ENCODE measurements at regions not wholly inside any gene's neighbourhood (a gene's known extent, or its start where the extent isn't known, plus 50 kb on each side); places are given as distances from the start of the nearest gene placed in this dataset.

- Mint-ChIP-seq H3K4me1 (ENCODE audit: low read depth) (no peaks in the 10 kb centered on the region), H3K36me3 (no peaks in the 10 kb centered on the region), H3K4me3 (no peak overlapping the region), H3K27ac (no peak overlapping the region), H3K9me3 (no peaks in the 10 kb centered on the region), H3K27me3 (peaks cover 8% of the 10 kb centered on the region)
- CTCF ChIA-PET: interaction anchor here (2.1 kb wide), 1 partner anchor 295 kb away, joined by 6 read pairs; no protein-coding TSS in a partner anchor
- POLR2A ChIA-PET: no interaction called here
- DNase-seq: no peak
- intact Hi-C loops (cut with micrococcal nuclease): loop anchor here (10.0 kb wide), 1 partner anchor 175 kb away; the partner anchor contains the start of gene AKAP5
Measured at GRCh38 chr14:64639340-64639821, 64.8 kb upstream of the PLEKHG3 start.

- POLR2A ChIA-PET: no interaction called here
- CTCF ChIA-PET: interaction anchor here (0.6 to 2.1 kb wide), 2 partner anchors 297 to 299 kb away, joined by 3 to 6 read pairs; no protein-coding TSS in a partner anchor
- intact Hi-C loops (cut with micrococcal nuclease): no loop called here
- DNase-seq: no peak
- H3K27ac Mint-ChIP-seq: no peak overlapping the region
- H3K9me3 Mint-ChIP-seq: no peaks in the 10 kb centered on the region
- H3K36me3 Mint-ChIP-seq: no peaks in the 10 kb centered on the region
- H3K4me3 Mint-ChIP-seq: no peak overlapping the region
- H3K27me3 Mint-ChIP-seq: peaks cover 9% of the 10 kb centered on the region
- no peaks in the 10 kb centered on the region for H3K4me1 Mint-ChIP-seq (ENCODE audit: low read depth)
Measured at GRCh38 chr14:64640839-64641238, 63.4 kb upstream of the PLEKHG3 start.

GRCh38 chr14:64641760-64642159, 62.5 kb upstream of the PLEKHG3 start:
- peaks cover 9% of the 10 kb centered on the region for H3K27me3 Mint-ChIP-seq
- DNase-seq: no peak
- no peak overlapping the region for H3K4me3 Mint-ChIP-seq
- POLR2A ChIA-PET: no interaction called here
- CTCF ChIA-PET: no interaction called here
- no peaks in the 10 kb centered on the region for H3K36me3 Mint-ChIP-seq
- no peaks in the 10 kb centered on the region for H3K4me1 Mint-ChIP-seq (ENCODE audit: low read depth)
- intact Hi-C loops (cut with micrococcal nuclease): no loop called here
- no peak overlapping the region for H3K27ac Mint-ChIP-seq
- no peaks in the 10 kb centered on the region for H3K9me3 Mint-ChIP-seq

GRCh38 chr14:64643709-64644108, 60.5 kb upstream of the PLEKHG3 start:
- ChIA-PET CTCF (interaction anchor here (0.6 kb wide), 1 partner anchor 165 kb away, joined by 3 read pairs; no protein-coding TSS in a partner anchor), POLR2A (no interaction called here)
- H3K9me3 Mint-ChIP-seq: no peaks in the 10 kb centered on the region
- H3K4me3 Mint-ChIP-seq: no peak overlapping the region
- H3K4me1 Mint-ChIP-seq (ENCODE audit: low read depth): no peaks in the 10 kb centered on the region
- DNase-seq: no peak
- H3K27me3 Mint-ChIP-seq: peaks cover 9% of the 10 kb centered on the region
- no peak overlapping the region for H3K27ac Mint-ChIP-seq
- no peaks in the 10 kb centered on the region for H3K36me3 Mint-ChIP-seq
- intact Hi-C loops (cut with micrococcal nuclease): no loop called here

GRCh38 chr14:64644629-64645028, 59.6 kb upstream of the PLEKHG3 start:
- Mint-ChIP-seq H3K4me1 (ENCODE audit: low read depth) (no peaks in the 10 kb centered on the region), H3K27ac (no peak overlapping the region), H3K36me3 (no peaks in the 10 kb centered on the region), H3K27me3 (peaks cover 6% of the 10 kb centered on the region), H3K9me3 (no peaks in the 10 kb centered on the region), H3K4me3 (no peak overlapping the region)
- intact Hi-C loops (cut with micrococcal nuclease): no loop called here
- CTCF ChIA-PET: interaction anchor here (2.0 kb wide), 1 partner anchor 8 kb away, joined by 8 read pairs; no protein-coding TSS in a partner anchor
- DNase-seq: no peak
- POLR2A ChIA-PET: no interaction called here

- no peaks in the 10 kb centered on the region for H3K36me3 Mint-ChIP-seq
Measured at GRCh38 chr14:64645220-64645892, 58.9 kb upstream of the PLEKHG3 start.

GRCh38 chr14:64646103-64646502, 58.1 kb upstream of the PLEKHG3 start:
- Mint-ChIP-seq H3K27ac (no peak overlapping the region), H3K9me3 (no peaks in the 10 kb centered on the region), H3K4me1 (ENCODE audit: low read depth) (no peaks in the 10 kb centered on the region), H3K36me3 (no peaks in the 10 kb centered on the region), H3K27me3 (peaks cover 6% of the 10 kb centered on the region), H3K4me3 (no peak overlapping the region)
- POLR2A ChIA-PET: no interaction called here
- intact Hi-C loops (cut with micrococcal nuclease): no loop called here
- CTCF ChIA-PET: interaction anchor here (2.0 kb wide), 1 partner anchor 9 kb away, joined by 8 read pairs; no protein-coding TSS in a partner anchor
- no peak for DNase-seq

More at GRCh38 chr14:64645220-64645892, 58.9 kb upstream of the PLEKHG3 start:
- ChIA-PET CTCF (interaction anchor here (2.0 kb wide), 1 partner anchor 9 kb away, joined by 8 read pairs; no protein-coding TSS in a partner anchor), POLR2A (no interaction called here)
- Mint-ChIP-seq H3K4me3 (no peak overlapping the region), H3K27ac (no peak overlapping the region), H3K27me3 (peaks cover 6% of the 10 kb centered on the region), H3K4me1 (ENCODE audit: low read depth) (no peaks in the 10 kb centered on the region), H3K9me3 (no peaks in the 10 kb centered on the region)
- intact Hi-C loops (cut with micrococcal nuclease): no loop called here
- DNase-seq: no peak

- peaks cover 6% of the 10 kb centered on the region for H3K4me1 Mint-ChIP-seq (ENCODE audit: low read depth)
- H3K4me3 Mint-ChIP-seq: no peak overlapping the region
- no peaks in the 10 kb centered on the region for H3K36me3 Mint-ChIP-seq
- H3K9me3 Mint-ChIP-seq: no peaks in the 10 kb centered on the region
- CTCF ChIA-PET: interaction anchor here (1.5 kb wide), 1 partner anchor 13 kb away, joined by 9 read pairs; no protein-coding TSS in a partner anchor
- POLR2A ChIA-PET: no interaction called here
- no peak for DNase-seq
- intact Hi-C loops (cut with micrococcal nuclease): no loop called here
- H3K27me3 Mint-ChIP-seq: peaks cover 1% of the 10 kb centered on the region
- H3K27ac Mint-ChIP-seq: no peak overlapping the region
Measured at GRCh38 chr14:64649383-64649998, 54.7 kb upstream of the PLEKHG3 start.

GRCh38 chr14:64653900-64654245, 50.4 kb upstream of the PLEKHG3 start:
- no peaks in the 10 kb centered on the region for H3K36me3 Mint-ChIP-seq
- peaks cover 10% of the 10 kb centered on the region for H3K4me1 Mint-ChIP-seq (ENCODE audit: low read depth)
- POLR2A ChIA-PET: no interaction called here
- no peak overlapping the region for H3K27ac Mint-ChIP-seq
- intact Hi-C loops (cut with micrococcal nuclease): no loop called here
- CTCF ChIA-PET: interaction anchor here (1.2 to 1.5 kb wide), 2 partner anchors 18 kb away, joined by 3 to 5 read pairs; no protein-coding TSS in a partner anchor
- H3K27me3 Mint-ChIP-seq: peaks cover 5% of the 10 kb centered on the region
- DNase-seq: no peak
- no peaks in the 10 kb centered on the region for H3K9me3 Mint-ChIP-seq
- H3K4me3 Mint-ChIP-seq: no peak overlapping the region

- CTCF ChIA-PET: interaction anchor here (0.8 to 1.5 kb wide), 7 partner anchors 17 to 310 kb away, joined by 3 to 5 read pairs (median 3); no protein-coding TSS in a partner anchor
- intact Hi-C loops (cut with micrococcal nuclease): no loop called here
- DNase-seq: no peak
- POLR2A ChIA-PET: no interaction called here
- peaks cover 15% of the 10 kb centered on the region for H3K4me1 Mint-ChIP-seq (ENCODE audit: low read depth)
- H3K4me3 Mint-ChIP-seq: no peak overlapping the region
- H3K36me3 Mint-ChIP-seq: no peaks in the 10 kb centered on the region
- H3K27ac Mint-ChIP-seq: no peak overlapping the region
- H3K9me3 Mint-ChIP-seq: no peaks in the 10 kb centered on the region
- peaks cover 9% of the 10 kb centered on the region for H3K27me3 Mint-ChIP-seq
Measured at GRCh38 chr14:64654246-64654900, 49.9 kb upstream of the PLEKHG3 start.

Measured in activated CD4-positive, alpha-beta memory T cell treated with anti-CD3 and anti-CD28 coated beads for 36 hours (primary cell).